ENCODE measurements at regions not wholly inside any gene's neighbourhood (a gene's known extent, or its start where the extent isn't known, plus 50 kb on each side); places are given as distances from the start of the nearest gene placed in this dataset.
A peak's percentile ranks its signal among the peaks of the same experiment; 100 is the strongest.
"Not testable (repeated sequence)": the region's sequence is repeated elsewhere in the genome, so short reads cannot be mapped to it uniquely, and the experiment has no call there.

- in situ Hi-C loops (cut with HindIII; ENCODE audit: low pct_ligation_motif_present, low pct_unique_long_range_greater_than_20kb, low sequenced_read_pairs), result no loop called here
- DNase-seq, result no peak
Observed at GRCh38 chr5:145479857-145480256, 355.3 kb downstream of the PRELID2 start.

DNA sequence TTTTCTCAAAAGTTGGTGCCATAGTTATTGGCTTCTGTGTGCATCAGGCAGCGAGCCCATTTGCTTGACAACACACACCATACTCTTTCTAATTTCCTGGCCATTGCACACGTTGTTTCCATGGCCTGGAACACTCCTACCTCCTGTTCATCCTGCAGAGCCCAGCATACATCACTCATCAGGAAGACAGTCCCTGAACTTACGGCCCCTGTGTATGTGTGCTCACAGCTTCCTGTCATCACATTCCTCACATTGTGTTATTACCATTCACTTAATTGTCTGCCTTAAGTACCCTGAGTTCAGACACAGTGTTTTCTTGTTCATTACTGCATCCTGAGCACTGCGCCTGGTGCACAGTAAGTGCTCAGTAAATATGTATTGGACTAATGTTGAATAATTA, 355.9 kb downstream of the PRELID2 start:
- in situ Hi-C loops (cut with HindIII; ENCODE audit: low pct_ligation_motif_present, low pct_unique_long_range_greater_than_20kb, low sequenced_read_pairs), result no loop called here

GRCh38 chr5:145478651-145479050, 356.5 kb downstream of the PRELID2 start:
- in situ Hi-C loops (cut with HindIII; ENCODE audit: low pct_ligation_motif_present, low pct_unique_long_range_greater_than_20kb, low sequenced_read_pairs), result no loop called here
- no peak for DNase-seq

More for the DNA sequence above, 355.9 kb downstream of the PRELID2 start:
- no peak for DNase-seq

- DNase-seq, result no peak
- in situ Hi-C loops (cut with HindIII; ENCODE audit: low pct_ligation_motif_present, low pct_unique_long_range_greater_than_20kb, low sequenced_read_pairs), result no loop called here
Observed at GRCh38 chr5:145473042-145473642, 362.0 kb downstream of the PRELID2 start.

- peak; percentile 47 for DNase-seq
- in situ Hi-C loops (cut with HindIII; ENCODE audit: low pct_ligation_motif_present, low pct_unique_long_range_greater_than_20kb, low sequenced_read_pairs), result no loop called here
Observed at GRCh38 chr5:145471831-145472612, 363.1 kb downstream of the PRELID2 start.

DNA sequence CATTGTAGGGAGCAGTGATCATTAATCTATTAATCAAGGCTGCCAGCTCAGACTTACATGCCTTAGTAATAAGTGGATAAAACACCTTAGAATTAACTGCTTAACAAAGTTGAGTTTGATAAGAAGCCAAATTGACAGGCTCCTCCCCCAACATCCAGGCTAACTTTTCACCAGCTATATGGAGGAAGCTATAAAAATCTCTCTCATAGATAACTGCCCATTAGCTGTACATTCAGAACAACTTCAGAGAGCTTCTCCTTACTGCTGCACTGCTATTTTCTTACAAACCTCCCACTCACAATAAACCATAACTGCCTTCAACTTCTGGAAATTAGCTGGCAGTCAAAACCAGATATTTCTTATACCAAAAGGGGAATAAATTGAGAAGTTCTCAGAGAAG, 364.1 kb downstream of the PRELID2 start:
- DNase-seq, result no peak
- in situ Hi-C loops (cut with HindIII; ENCODE audit: low pct_ligation_motif_present, low pct_unique_long_range_greater_than_20kb, low sequenced_read_pairs), result no loop called here

DNA sequence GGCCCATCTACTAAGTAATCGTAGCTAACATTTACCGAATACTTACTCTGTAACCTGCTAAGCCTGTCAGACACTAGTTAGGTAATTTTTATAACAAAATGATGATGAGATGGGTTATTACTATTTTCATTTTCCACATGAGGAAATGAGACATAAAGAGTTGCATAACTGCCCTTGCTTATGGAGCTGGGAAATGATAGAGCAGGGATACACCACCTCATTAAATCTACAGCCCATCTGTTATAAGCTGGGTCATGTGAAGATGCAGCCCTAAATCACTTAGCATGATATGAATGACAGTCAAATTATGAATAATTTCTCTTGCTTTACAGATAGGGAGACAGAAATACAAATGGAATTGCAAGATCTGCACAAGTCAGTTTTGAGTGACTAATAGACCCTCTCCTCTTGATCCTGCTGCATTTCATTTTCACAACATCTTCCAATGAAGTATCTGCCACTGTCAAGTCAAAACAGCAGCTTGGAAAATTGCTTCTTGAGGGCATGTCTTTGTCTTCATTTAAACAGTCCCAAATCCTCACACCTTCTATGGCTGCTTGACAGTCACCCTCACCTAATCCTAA, 364.7 kb downstream of the PRELID2 start:
- in situ Hi-C loops (cut with HindIII; ENCODE audit: low pct_ligation_motif_present, low pct_unique_long_range_greater_than_20kb, low sequenced_read_pairs), result no loop called here
- DNase-seq, result no peak

GRCh38 chr5:145467446-145467845, 367.7 kb downstream of the PRELID2 start:
- in situ Hi-C loops (cut with HindIII; ENCODE audit: low pct_ligation_motif_present, low pct_unique_long_range_greater_than_20kb, low sequenced_read_pairs), result no loop called here
- no peak for DNase-seq

- DNase-seq, result no peak
- in situ Hi-C loops (cut with HindIII; ENCODE audit: low pct_ligation_motif_present, low pct_unique_long_range_greater_than_20kb, low sequenced_read_pairs), result no loop called here
Observed at GRCh38 chr5:145466533-145466932, 368.6 kb downstream of the PRELID2 start.

- in situ Hi-C loops (cut with HindIII; ENCODE audit: low pct_ligation_motif_present, low pct_unique_long_range_greater_than_20kb, low sequenced_read_pairs), result no loop called here
- peak; percentile 73 for DNase-seq
Observed at GRCh38 chr5:145465474-145466263, 369.5 kb downstream of the PRELID2 start.

GRCh38 chr5:145464171-145464570, 371.0 kb downstream of the PRELID2 start:
- DNase-seq, result no peak
- in situ Hi-C loops (cut with HindIII; ENCODE audit: low pct_ligation_motif_present, low pct_unique_long_range_greater_than_20kb, low sequenced_read_pairs), result no loop called here

DNA sequence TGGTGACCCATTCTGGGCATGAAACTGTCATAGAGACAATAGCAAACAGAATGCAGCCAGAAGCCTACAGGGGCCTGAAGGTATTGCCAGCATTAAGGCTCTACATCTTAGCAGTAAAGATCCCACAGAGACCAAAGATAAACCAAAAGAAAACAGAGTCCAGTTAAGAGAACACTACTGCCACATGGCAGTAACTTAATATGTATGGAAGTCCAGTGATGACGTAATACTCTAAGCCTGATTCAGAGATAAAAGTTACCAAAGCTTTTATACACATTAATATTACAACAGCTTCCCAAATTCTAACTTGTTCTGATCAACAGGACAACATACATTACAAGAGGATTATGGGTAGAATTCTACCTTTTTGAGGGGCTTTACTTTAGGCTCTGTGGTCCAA, 371.5 kb downstream of the PRELID2 start:
- DNase-seq, result no peak
- in situ Hi-C loops (cut with HindIII; ENCODE audit: low pct_ligation_motif_present, low pct_unique_long_range_greater_than_20kb, low sequenced_read_pairs), result no loop called here

- in situ Hi-C loops (cut with HindIII; ENCODE audit: low pct_ligation_motif_present, low pct_unique_long_range_greater_than_20kb, low sequenced_read_pairs), result no loop called here
- DNase-seq, result no peak
Observed at GRCh38 chr5:145462525-145462924, 372.6 kb downstream of the PRELID2 start.

- DNase-seq, result no peak
Observed at GRCh38 chr5:145450286-145450885, 384.8 kb downstream of the PRELID2 start.

GRCh38 chr5:145449794-145450193, 385.3 kb downstream of the PRELID2 start:
- no peak for DNase-seq
- in situ Hi-C loops (cut with HindIII; ENCODE audit: low pct_ligation_motif_present, low pct_unique_long_range_greater_than_20kb, low sequenced_read_pairs), result no loop called here

More at GRCh38 chr5:145450286-145450885, 384.8 kb downstream of the PRELID2 start:
- in situ Hi-C loops (cut with HindIII; ENCODE audit: low pct_ligation_motif_present, low pct_unique_long_range_greater_than_20kb, low sequenced_read_pairs), result no loop called here

DNA sequence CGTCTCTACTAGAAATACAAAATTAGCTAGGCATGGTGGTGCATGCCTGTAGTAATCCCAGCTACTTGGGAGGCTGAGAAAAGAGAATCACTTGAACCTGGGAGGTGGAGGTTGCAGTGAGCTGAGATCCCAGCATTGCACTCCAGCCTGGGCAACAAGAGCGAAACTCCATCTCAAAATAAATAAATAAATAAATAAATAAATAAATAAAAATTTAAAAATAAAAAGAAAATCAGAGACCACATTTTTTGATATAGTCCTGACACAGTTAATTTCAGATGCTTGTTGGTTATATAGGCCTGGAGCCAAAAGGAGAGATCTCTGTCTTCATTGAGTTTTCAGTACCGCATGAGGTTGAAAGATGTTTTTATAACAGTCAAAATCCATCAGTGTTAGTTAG, 388.3 kb downstream of the PRELID2 start:
- in situ Hi-C loops (cut with HindIII; ENCODE audit: low pct_ligation_motif_present, low pct_unique_long_range_greater_than_20kb, low sequenced_read_pairs); DNase-seq: not testable (repeated sequence)

GRCh38 chr5:145446412-145446811, 388.7 kb downstream of the PRELID2 start:
- DNase-seq, result no peak
- in situ Hi-C loops (cut with HindIII; ENCODE audit: low pct_ligation_motif_present, low pct_unique_long_range_greater_than_20kb, low sequenced_read_pairs), result no loop called here

DNA sequence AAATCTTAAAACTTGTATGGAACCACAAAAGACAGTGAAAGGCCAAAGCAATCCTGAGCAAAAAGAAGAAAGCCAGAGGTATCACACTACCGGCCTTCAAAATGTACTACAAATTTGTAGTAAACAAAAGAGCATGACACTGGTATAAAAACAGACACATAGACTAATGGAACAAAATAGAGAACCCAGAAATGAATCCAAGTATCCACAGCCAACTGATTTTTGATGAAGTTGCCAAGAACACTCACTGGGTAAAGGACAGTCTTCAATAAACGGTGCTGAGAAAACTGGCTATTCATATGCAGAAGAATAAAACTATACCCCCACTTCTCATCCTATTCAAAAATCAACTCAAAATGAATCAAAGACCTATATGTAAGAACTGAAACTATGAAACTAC, 390.1 kb downstream of the PRELID2 start:
- in situ Hi-C loops (cut with HindIII; ENCODE audit: low pct_ligation_motif_present, low pct_unique_long_range_greater_than_20kb, low sequenced_read_pairs), result no loop called here
- no peak for DNase-seq

- in situ Hi-C loops (cut with HindIII; ENCODE audit: low pct_ligation_motif_present, low pct_unique_long_range_greater_than_20kb, low sequenced_read_pairs), result no loop called here
- no peak for DNase-seq
Observed at GRCh38 chr5:145443964-145444363, 391.2 kb downstream of the PRELID2 start.
